Stimulated activated CD4-positive, alpha-beta T cell treated with anti-CD3 and anti-CD28 coated beads, Interleukin-12 subunit alpha, Interleukin-12 subunit beta, amount 100 ng/mL, for 48 hours (primary cell): ENCODE measurements at regions not wholly inside any gene's neighbourhood (a gene's known extent, or its start where the extent isn't known, plus 50 kb on each side); places are given as distances from the start of the nearest gene placed in this dataset.
"Not testable (repeated sequence)": the region's sequence is repeated elsewhere in the genome, so short reads cannot be mapped to it uniquely, and the experiment has no call there.

Experiments
- DNase-seq, 3 donors: peaks; one replicate each; pipeline ENCODE4 v3.0.0-alpha.2; 2020; ENCODE audit warnings: low read depth in 2 of 3, low spot score in 1 of 3

DNA sequence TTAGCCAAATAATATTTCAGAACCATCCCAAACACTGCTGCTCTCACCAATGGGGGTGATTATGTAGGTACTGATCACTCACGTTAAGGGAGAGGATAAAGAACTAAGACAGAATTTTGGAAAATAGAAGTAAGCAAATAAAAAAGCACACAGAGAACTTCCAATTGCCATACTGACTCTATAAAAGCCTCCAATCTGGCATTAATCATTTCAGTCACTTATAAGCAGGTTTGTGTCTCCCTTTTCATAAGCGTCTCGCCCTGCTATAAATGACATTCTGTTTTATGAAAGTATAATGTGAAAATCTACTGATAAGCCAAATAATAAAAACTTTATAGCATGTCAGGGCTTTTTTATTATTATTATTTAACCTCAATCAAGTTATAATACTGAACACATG lies 435.2 kb downstream of the ETNK1 start:
- no peak for DNase-seq

DNA sequence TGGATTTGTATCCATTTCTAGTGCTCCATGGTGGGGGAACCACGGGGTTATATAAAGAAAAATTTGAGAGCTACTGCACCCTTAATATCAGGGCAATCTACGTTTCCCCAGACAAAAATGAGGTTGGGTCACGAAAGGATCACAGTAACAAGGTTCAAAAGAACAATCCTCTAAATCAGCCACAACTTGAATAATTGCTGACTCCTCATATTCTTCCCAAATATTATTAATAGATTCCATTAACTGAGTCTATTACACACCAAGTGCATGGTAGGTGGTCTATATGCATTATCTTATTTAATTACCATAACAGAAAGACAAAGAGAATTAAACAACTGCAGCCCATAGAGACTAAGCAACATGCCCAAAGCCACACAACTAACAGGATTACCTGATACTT lies 438.2 kb downstream of the ETNK1 start:
- DNase-seq = no peak

DNA sequence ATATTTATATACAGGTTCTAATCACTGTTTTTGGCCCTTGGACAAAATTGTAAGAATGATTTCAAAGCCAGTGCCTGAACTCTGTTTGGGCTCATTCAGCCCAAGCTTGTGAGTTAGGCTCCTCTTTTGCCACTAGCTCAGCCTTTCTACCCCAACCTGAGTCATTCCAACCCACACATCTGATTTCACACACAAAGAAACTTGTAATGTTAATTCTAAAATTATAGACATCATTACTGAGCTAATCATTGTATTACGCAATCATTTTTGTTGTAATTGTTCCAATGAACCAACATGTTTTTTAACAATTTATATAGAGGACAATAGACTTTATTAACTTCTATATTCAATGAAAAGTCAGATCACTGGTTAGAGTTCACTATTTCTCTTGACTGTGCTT lies 441.1 kb downstream of the ETNK1 start:
- DNase-seq = no peak

DNA sequence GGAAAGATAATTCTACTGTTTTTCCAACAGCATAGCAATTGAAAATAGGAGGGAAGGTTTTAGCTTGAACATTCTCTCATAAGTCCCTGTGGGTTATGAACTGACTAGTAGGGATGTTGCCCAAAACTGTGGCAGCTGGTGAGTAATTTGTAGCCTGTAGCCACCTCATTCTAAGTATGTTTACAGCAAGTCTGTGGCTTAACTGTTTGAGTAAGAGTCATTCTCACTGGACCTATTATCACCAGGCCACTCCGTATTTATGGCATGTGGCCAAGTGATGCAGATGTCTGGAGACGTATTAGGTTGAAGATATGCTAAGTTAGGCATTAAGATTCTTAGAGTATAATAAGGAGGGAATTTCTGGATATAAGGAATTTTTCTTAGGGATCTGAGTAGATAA lies 458.3 kb downstream of the ETNK1 start:
- no peak for DNase-seq

DNA sequence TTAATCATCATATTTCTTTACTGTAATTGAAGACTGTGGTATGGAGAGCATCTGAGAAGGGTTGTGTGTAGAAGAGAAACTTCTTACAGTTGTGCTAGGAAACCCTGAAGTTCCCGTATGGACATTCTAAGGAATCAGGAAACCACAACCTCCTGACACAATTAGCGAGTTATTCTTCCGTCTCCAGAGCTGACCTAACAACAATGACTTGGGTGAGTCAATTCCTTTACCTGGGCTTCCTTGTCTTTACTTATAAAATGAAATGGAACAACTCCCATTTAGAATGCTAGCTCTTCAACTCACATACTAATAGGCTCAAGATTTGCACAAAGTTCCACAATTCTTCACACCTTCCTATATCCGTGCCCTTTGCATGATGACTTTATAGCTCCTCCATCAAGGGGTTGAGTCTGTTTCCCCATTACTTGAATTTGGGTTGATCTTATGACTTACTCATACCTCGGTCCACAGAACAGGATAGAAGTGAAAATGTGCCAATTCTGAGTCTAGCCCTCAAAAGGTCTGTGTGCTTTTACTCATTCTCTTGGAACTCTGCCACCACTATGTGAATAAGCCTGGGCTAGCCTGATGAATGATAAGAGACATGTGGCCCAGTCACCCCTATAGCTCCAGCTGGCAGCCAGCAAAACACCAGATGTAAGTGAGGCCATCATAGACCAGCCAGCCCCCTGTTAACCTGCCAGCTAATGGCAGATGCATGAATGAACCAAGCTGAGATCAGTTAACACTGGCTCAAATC lies 459.4 kb downstream of the ETNK1 start:
- no peak for DNase-seq

DNA sequence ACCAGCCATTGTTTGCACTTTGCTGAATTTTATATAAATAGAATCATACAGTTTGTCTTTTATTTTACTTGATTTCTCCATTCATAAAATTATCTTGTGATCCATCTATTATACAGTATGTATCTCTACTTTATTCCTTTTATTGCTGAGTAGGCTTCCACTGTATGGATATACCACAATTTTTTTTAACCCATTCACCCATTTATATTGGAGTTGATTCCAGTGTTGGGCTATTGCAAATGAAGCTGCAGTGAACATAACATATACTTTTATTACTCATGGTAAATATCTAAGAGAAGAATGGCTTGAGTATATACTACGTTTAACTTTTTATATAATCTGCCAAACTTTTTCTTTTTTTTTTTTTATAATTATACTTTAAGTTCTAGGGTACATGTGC lies 463.6 kb downstream of the ETNK1 start:
- DNase-seq = no peak

DNA sequence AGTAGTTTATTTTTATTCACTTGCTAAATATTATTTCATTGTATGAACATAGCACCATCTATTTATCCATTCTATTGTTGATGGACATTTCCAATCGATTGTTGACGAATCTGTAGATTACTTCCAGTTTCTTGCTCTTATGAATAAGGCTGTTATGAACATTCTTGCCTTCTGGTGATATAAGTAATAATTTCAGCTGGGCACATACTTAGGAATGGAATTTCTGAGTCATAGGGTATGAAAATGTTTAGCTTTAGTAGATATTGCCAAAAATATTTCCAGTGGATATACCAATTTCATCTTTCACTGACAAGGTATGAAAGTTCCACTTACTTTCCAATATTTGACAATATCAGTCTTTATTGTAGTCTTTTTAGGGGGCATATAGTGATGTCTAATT lies 468.5 kb downstream of the ETNK1 start:
- no peak for DNase-seq

DNA sequence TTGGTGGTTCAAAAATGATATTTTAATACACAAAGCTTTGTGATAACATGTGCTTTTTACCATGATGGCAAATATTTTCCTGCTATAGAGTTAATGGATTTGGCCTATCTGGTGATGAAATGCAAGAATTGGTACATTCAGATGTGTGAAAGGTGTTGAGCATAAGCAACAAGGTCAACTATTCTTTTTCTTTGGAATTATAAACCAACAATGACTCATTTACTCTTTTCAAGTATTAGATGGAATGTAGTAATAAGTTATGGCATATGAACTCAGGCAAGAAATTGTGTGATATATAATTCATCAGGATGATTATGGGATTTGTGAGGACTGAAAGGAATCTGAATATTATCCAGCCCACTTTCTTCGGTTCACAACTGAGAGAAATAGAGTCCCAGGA lies 471.4 kb downstream of the ETNK1 start:
- no peak for DNase-seq

DNA sequence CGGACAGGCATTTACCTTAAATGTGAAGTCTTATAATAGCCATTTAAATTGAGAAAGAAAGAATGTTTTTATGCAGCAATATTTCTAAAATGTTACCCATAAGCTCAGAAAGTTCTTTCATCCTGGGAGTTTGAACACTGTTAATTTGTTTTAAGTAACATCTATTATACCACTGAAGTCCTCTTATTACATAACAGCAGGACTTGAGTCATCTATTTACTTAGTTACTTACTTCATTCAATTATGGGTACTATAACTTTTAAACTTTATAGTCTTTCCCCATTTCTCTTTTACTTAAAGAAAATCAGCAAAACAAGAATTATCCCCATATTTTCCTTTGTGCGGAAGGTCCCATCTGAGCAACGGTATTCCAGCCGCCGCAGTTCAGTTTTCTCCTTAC lies 473.1 kb downstream of the ETNK1 start:
- no peak for DNase-seq

DNA sequence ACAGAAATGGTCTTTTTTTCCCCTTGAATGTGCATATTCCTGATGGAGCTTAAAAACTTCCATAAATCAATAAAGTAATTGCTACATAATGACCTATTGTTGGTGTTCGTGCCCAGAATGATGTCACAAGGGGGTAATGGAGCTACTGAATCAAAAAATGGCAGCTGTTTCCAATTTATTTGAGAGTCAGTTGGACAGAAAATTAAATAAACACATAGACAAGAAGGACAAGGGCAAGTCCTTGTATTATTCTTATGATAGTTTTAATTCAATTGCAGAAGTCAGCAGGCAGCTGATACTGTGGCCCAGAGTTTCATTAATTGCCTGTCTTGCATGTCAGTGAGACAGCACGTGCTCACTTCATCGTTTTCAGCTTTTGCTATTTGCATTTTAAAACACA lies 473.5 kb downstream of the ETNK1 start:
- DNase-seq = no peak

DNA sequence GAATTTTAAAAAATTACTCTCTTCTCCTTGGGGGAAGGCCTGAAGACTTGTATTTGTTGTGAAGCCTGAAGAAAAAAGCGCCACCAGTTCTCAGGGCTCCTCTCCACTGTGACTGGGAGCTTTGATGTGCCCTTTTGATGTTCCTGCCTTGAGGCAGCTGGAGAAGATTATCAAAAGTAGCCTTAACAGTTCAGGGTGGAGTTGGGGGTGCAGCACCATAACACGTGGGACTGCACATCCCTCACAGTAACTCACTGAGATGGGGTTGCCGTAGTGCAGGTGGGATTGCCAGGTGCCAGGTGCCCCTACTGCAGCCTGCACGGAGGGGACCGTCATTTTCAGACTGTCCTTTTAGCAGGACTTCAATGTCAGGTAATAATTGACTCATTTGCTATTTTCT lies 474.1 kb downstream of the ETNK1 start:
- DNase-seq = no peak

DNA sequence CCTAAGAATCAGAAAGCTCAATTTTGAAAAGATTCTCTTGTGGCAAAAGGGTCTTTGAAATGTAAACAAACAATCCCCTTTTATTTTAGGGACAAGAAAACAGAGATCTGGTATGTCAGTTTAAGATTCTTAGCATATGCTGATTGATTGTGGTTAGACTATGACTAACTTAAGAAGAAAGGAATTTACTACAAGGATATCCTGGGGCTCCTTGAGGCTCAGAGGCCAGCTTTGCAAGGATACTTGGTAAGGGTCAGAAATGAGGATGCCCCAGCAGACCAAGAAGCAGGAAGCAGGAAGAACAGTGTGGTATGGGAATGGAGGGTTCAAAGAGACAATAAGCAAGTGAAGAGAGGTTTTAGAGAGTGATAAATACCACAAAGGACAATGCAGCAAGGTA lies 474.6 kb downstream of the ETNK1 start:
- no peak for DNase-seq

DNA sequence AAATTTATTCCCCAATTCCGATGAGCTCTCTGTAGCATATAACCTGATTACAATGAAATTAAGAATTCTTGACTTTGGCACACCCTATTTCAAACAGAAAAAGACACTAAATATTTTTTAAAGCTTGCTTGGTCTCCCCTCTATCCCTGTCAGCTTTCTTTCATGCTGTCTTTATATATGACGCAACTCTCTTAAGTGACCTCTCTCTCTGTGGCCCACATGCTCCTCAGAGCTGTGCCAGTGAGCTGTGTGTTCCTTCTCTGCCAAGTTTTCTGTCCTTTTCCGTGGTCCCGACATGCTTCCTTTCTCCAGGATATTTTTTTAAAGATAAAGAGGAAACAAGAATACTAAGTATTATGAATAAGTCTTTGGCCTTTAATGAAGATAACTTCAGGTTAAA lies 484.0 kb downstream of the ETNK1 start:
- no peak for DNase-seq

DNA sequence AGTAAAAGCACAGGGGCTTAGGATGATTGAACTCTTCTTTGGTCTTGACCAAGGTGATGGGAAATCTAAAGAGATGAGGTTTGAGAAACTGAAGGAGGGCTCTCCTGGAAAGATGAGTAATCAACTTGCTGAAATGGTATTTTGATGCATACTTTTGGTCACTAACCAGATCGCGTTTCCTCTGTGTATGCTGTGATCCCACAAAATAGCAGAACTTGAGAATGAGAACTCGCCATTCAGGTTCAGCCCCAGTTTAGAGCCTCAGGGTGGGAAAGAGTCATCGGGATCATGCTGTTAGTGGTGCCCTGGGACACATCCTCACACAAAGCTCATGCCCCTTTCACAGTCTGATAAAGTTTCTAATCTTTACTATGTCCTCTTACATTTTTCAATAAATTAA lies 488.8 kb downstream of the ETNK1 start:
- DNase-seq = no peak

DNA sequence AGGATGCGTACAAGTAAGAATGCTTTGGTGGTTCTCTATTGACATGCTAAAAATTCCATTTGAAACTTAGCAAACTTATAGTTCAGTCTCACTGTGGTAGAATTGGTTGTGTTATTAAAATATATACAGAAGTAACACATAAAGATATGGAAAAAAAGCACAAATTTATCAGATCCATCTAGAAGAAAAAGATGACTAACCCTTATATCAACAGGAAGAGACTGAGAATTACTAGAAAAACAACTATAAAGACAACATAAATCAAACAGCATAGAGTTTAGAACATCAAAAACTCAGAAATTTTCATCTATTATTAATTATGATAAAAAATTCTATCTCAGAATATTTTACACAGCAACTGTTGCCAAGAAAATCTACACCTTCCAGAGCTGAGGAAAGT lies 491.0 kb downstream of the ETNK1 start:
- DNase-seq = no peak

DNA sequence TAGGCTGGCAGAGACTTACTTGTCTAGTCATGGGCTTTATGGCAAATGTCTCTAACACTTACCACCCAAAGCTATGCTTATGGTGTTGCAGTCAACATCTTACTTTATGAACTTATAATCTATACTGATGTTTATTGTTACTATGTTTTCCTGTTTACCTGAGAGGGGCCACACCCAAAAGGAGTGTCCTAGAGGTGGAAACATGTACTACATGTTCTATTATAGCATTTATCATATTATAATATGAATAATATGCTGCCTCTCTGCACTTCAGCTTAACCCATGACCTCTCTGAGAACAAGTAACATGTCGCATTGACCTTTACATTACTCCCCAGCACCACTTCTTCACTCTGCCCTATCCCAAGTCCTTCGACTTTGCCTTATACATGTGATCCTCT lies 501.8 kb downstream of the ETNK1 start:
- DNase-seq = no peak

DNA sequence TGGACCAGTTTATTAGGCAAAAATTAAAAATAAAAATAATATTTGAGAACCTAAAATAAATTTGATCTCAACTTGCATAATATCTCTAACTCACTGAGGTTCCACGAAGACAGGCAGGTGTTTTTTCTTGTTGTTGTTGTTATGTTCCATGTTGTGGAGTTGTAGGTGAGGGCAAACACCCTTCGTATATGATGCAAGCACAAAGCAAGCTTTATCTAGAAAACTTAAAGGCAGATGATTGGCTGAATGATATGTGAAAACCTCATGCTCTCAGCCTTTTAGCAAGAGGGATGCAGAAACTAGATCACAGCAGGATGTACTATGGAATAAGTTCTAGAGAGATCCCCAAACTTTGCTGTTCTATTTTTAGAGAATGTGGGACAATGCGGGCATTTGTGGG lies 502.7 kb downstream of the ETNK1 start:
- DNase-seq = no peak

DNA sequence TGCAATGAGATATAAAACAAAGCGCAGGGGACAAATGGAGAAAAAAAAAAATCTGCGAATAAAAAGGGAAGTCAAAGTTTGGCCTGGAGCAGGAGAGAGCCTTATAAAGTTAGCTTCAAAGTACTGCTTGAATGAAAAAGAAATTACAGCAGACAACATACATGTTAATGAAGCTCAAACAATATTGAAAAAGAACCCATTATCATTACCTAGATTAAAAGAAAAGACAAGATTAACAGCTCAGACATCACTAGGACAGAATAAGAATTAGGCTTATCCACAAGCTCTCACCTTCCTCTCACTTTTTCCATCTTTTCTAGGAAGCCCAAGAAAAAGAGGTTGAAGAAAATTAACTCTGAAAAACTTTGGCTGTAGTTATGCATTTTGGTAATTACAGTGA lies 503.5 kb downstream of the ETNK1 start:
- DNase-seq = no peak

DNA sequence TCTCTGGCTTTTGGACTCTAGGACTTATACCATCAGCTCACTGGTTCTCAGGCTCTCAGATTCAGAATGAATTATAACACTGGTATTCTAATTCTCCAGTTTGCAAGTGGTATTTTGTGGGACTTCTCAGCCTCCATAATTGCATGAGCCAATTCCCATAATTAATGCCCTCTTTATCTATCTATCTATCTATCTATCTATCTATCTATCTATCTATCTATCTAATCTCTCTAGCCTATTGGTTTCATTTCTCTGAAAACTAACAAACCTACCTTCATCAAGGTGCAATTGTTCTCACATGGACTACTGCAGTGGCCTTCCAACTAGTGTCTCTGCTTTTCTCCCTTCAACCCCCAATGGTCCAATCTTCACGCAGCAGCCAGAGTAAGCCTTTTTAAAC lies 507.4 kb downstream of the ETNK1 start:
- no peak for DNase-seq

DNA sequence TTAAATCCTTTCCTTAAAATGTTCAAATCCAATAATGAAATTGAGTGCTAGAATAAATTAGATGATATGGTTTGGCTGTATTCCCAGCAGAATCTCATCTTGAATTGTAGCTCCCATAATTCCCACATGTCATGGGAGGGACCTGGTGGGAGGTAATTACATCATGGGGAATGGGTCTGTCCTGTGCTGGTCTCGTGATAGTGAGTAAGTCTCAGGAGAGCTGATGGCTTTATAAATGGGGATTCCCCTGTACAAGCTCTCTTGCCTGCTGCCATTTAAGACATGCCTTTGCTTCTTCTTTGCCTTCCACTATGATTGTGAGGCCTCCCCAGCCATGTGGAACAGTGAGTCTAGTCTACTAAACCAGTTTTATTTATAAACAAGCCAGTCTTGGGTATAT lies 508.5 kb downstream of the ETNK1 start:
- no peak for DNase-seq

DNA sequence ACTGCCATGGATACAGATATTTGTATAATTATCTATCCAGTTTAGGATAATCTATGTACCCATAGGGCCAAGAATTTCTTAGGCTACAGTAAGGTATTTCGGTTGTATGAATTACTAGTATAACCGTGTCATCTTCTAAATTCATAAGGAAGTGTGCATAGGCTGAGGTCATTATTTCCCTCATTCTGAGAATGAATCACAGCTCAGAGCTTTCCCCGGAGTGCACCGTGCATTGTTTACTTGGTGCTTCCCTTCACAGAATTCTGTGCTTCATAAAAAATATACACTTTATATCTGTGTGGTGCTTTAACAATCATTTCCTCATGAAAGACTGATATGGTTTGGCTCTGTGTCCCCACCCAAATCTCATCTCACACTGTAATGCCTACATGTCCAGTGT lies 514.1 kb downstream of the ETNK1 start:
- no peak for DNase-seq

DNA sequence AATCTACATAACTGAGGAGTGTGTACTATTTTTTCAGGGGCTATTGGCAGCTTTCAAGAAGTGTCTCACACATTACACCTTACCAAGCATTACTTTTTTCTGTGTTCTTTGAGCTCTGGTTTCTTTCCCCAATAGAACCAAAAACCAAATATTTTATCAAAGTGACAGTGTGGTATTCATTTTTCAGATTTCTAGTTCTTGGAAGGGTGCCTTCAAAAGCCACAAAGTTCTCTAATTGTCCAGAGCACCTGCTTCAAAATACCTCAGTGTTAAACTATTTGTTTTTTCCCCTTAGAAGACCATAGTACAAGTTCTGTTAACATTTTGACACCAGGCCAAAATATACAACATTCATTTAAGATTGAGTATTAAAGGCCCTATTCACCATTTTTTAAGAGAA lies 515.7 kb downstream of the ETNK1 start:
- DNase-seq = no peak

DNA sequence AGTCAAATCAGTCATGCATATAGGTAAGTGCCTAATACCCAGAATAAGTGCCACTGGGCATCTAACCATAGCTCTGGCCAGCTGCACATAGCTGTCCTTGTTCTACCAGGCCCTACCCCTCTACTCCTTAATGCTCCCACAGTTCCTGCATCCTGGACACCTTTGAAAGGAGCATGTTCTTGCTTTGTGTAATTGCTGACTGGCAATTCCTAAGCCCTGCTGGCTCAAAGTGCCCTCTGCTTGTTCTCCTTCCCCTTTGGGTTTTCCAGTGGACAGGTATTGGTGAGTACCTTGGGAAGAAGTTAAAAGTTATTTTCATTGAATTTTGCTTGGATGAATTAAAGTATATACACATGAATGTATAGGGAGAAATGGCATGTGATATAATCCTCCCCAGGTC lies 516.4 kb downstream of the ETNK1 start:
- DNase-seq = no peak

DNA sequence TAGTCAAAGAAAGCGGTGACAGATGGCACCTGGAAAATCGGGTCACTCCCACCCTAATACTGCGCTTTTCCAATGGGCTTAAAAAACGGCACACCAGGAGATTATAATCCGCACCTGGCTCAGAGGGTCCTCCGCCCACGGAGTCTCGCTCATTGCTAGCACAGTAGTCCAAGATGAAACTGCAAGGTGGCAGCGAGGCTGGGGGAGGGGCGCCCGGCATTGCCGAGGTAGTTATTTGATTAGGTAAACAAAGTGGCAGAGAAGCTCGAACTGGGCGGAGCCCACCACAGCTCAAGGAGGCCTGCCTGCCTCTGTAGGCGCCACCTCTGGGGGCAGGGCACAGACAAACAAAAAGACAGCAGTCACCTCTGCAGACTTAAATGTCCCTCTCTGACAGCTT lies 521.1 kb downstream of the ETNK1 start:
- DNase-seq = not testable (repeated sequence)
